GM12878 (cell line): ENCODE measurements at regions not wholly inside any gene's neighbourhood (a gene's known extent, or its start where the extent isn't known, plus 50 kb on each side); places are given as distances from the start of the nearest gene placed in this dataset.

Experiments
- ATAC-seq: fragments of 200-7000 bp; cut with Tn5 transposase; 3 replicates; pipeline ENCODE4 v1.9.1; 2020; ENCODE audit warnings: mild to moderate bottlenecking, moderate library complexity
- BruUV-seq: library from RNA; stranded (reverse); fragments of 400-500 nt; replicated peaks from 2 replicates; lab custom pipeline; 2021; lab: Mats Ljungman, UMichigan
- CTCF ChIA-PET: fragments of 300-600 bp; sonication (Branson Sonifier 250); formaldehyde crosslinking; extraction: SDS; loops from one replicate; lab custom pipeline; 2021; ENCODE audit warnings: inconsistent platforms; lab: Yijun Ruan, JAX
- POLR2A ChIA-PET: fragments of 350-600 bp; formaldehyde crosslinking; extraction: SDS; loops from one replicate; lab custom pipeline; 2021; ENCODE audit warnings: inconsistent platforms; lab: Charles Lee
- RAD21 ChIA-PET: fragments of 300-600 bp; sonication (Branson Sonifier 250); formaldehyde crosslinking; loops from one replicate; lab custom pipeline; 2023; ENCODE audit warnings: antibody characterized with exemption; ENCODE audit not compliant: unreplicated experiment; lab: Charles Lee
- SMC1A ChIA-PET: fragments of 300-600 bp; sonication (Branson Sonifier 250); formaldehyde crosslinking; loops from one replicate; lab custom pipeline; 2023; ENCODE audit not compliant: unreplicated experiment, uncharacterized antibody; lab: Charles Lee
- DNase-seq: peaks from one replicate; pipeline ENCODE4 v3.0.0-alpha.2; 2011; ENCODE audit warnings: low read depth, low spot score
- FAIRE-seq: peaks from 3 replicates; lab custom pipeline; 2011; peaks lifted over from hg19 to GRCh38; lab: Jason Lieb, UNC
- H2AFZ ChIP-seq: 2 replicates; pipeline ENCODE4 v1.6.0; 2011; ENCODE audit warnings: low read depth, low read length, control low read depth; ENCODE audit not compliant: control insufficient read depth
- H3K27ac ChIP-seq: 2 replicates; pipeline ENCODE4 v1.5.1; 2011; ENCODE audit warnings: control low read depth; ENCODE audit not compliant: control insufficient read depth, insufficient read depth
- H3K27me3 ChIP-seq, 2 experiments: replicated peaks in 1 of 2; 2 replicates each; pipeline versions ENCODE4 v1.6.0 to v1.6.1; 2011; ENCODE audit warnings: low read length in 1 of 2; ENCODE audit not compliant: control insufficient read depth in 2 of 2, insufficient read depth in 2 of 2
- H3K36me3 ChIP-seq, 2 experiments: 2 replicates each; pipeline ENCODE4 v1.5.1; 2011; ENCODE audit warnings: low read length in 1 of 2; ENCODE audit not compliant: control insufficient read depth in 2 of 2, insufficient read depth in 2 of 2
- H3K4me1 ChIP-seq: 2 replicates; pipeline ENCODE4 v1.6.1; 2011; ENCODE audit warnings: mild to moderate bottlenecking, low read length, moderate library complexity, mixed read lengths; ENCODE audit not compliant: control insufficient read depth, insufficient read depth
- H3K4me2 ChIP-seq: 2 replicates; pipeline ENCODE4 v1.6.0; 2011; ENCODE audit warnings: control low read depth; ENCODE audit not compliant: control insufficient read depth, insufficient read depth
- H3K4me3 ChIP-seq: fragments of 200-600 bp; sonication (generic); 2 replicates; pipeline ENCODE4 v1.5.1; 2016
- H3K79me2 ChIP-seq: 2 replicates; pipeline ENCODE4 v1.6.0; 2011; ENCODE audit warnings: low read length; ENCODE audit not compliant: control insufficient read depth, insufficient read depth
- H3K9ac ChIP-seq: 2 replicates; pipeline ENCODE4 v1.8.0; 2011; ENCODE audit warnings: low read length, control low read depth, mixed read lengths; ENCODE audit not compliant: control insufficient read depth, insufficient read depth
- H3K9me3 ChIP-seq: replicated peaks from 3 replicates; pipeline ENCODE4 v1.5.1; 2011; ENCODE audit warnings: mild to moderate bottlenecking, low read length; ENCODE audit not compliant: control insufficient read depth, insufficient read depth
- H4K20me1 ChIP-seq: 2 replicates; pipeline ENCODE4 v1.6.0; 2011; ENCODE audit not compliant: control insufficient read depth, insufficient read depth
- BCL11A ChIP-seq: IDR thresholded peaks from 2 replicates; pipeline ENCODE4 v1.6.1; 2011; ENCODE audit warnings: low read depth, low read length
- BMI1 ChIP-seq: fragments of 450-650 bp; IDR thresholded peaks from 2 replicates; pipeline ENCODE4 v1.6.1; 2016; ENCODE audit warnings: mild to moderate bottlenecking, moderate library complexity, borderline replicate concordance
- GABPA ChIP-seq: IDR thresholded peaks from 2 replicates; pipeline ENCODE4 v1.6.1; 2014; ENCODE audit warnings: antibody characterized with exemption, low read depth, mild to moderate bottlenecking, inconsistent platforms
- HDGF ChIP-seq: fragments of 450-650 bp; IDR thresholded peaks from 2 replicates; pipeline ENCODE4 v1.6.1; 2016; ENCODE audit warnings: antibody characterized with exemption
- IRF3 ChIP-seq: fragments of 450-650 bp; IDR thresholded peaks from 2 replicates; pipeline ENCODE4 v1.6.1; 2014; ENCODE audit warnings: mild to moderate bottlenecking
- MEF2A ChIP-seq: IDR thresholded peaks from 2 replicates; pipeline ENCODE4 v1.6.1; 2011; ENCODE audit warnings: low read depth, mild to moderate bottlenecking, low read length, moderate library complexity; ENCODE audit not compliant: insufficient read depth
- MXI1 ChIP-seq: fragments of 150-350 bp; IDR thresholded peaks from 2 replicates; pipeline ENCODE4 v1.6.1; 2011; ENCODE audit warnings: low read depth, mild to moderate bottlenecking, inconsistent platforms, low read length, improper control_type of control experiment
- NR2C2 ChIP-seq: IDR thresholded peaks from 2 replicates; pipeline ENCODE4 v1.6.1; 2011; ENCODE audit warnings: borderline replicate concordance, low read depth; ENCODE audit not compliant: control insufficient read depth, insufficient read length
- PAX5 ChIP-seq: IDR thresholded peaks from 2 replicates; pipeline ENCODE4 v1.6.1; 2011; ENCODE audit warnings: low read depth, low read length, borderline replicate concordance
- RAD21 ChIP-seq: IDR thresholded peaks from 2 replicates; pipeline ENCODE4 v1.6.1; 2011; ENCODE audit warnings: mild to moderate bottlenecking, low read depth, low read length, moderate library complexity; ENCODE audit not compliant: insufficient read depth
- SMC3 ChIP-seq: IDR thresholded peaks from 2 replicates; pipeline ENCODE4 v1.6.1; 2011; ENCODE audit warnings: low read length, improper control_type of control experiment, borderline replicate concordance
- SRF ChIP-seq, 2 experiments: IDR thresholded peaks; 2 replicates each; pipeline ENCODE4 v1.6.1; 2011; ENCODE audit warnings: low read depth in 2 of 2, low read length in 2 of 2, mild to moderate bottlenecking in 1 of 2, moderate library complexity in 1 of 2
- WGBS: methylation state at CpG from one replicate; pipeline ENCODE4 v1.1.6; 2016; ENCODE audit warnings: low lambda C conversion rate; ENCODE audit not compliant: insufficient replicate concordance, insufficient coverage; ENCODE audit errors: missing lambda C conversion rate; 5-methylcytosine and 5-hydroxymethylcytosine counted together
- in situ Hi-C: fragments of 300-500 bp; cut with MboI; formaldehyde crosslinking; loops from 9 replicates; pipeline ENCODE4 v1.14.3; 2018; ENCODE audit warnings: mixed read lengths
- intact Hi-C: fragments of 100-400 bp; cut with micrococcal nuclease; formaldehyde crosslinking; loops from one replicate; pipeline ENCODE4 v1.14.2; 2022; ENCODE audit not compliant: unreplicated experiment
- TF ChIP-seq, protein P1 (sequence below): IDR thresholded peaks from 2 replicates; pipeline ENCODE4 v1.6.1; 2012; ENCODE audit warnings: improper control_type of control experiment, low read depth, low read length; ENCODE audit not compliant: insufficient replicate concordance
- TF ChIP-seq, protein P2 (sequence below): fragments of 150-350 bp; IDR thresholded peaks from 2 replicates; pipeline ENCODE4 v1.6.1; 2016; ENCODE audit warnings: low read depth, low read length

DNA sequence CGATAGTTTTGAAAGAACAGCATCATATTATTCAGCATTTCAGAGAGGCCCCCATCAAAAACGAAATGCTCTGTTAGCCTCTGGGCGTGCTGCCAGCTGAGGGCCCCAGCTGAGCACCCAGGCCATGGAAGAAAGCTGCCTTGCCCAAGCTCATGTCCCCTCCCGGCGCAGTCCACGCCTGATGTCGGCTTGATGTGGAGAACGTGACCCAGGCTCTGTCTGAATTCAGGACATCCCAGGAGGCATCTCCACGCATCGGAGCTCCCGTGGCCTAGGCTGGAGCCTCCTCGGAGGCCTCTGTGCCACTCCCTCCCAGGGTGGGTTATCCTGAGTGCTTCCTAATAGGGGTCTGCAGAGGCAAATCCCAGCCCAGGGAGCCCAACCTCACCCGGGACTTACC, 218.3 kb upstream of the AKR1E2 start (continued):
- TF ChIP-seq, protein P1, sequence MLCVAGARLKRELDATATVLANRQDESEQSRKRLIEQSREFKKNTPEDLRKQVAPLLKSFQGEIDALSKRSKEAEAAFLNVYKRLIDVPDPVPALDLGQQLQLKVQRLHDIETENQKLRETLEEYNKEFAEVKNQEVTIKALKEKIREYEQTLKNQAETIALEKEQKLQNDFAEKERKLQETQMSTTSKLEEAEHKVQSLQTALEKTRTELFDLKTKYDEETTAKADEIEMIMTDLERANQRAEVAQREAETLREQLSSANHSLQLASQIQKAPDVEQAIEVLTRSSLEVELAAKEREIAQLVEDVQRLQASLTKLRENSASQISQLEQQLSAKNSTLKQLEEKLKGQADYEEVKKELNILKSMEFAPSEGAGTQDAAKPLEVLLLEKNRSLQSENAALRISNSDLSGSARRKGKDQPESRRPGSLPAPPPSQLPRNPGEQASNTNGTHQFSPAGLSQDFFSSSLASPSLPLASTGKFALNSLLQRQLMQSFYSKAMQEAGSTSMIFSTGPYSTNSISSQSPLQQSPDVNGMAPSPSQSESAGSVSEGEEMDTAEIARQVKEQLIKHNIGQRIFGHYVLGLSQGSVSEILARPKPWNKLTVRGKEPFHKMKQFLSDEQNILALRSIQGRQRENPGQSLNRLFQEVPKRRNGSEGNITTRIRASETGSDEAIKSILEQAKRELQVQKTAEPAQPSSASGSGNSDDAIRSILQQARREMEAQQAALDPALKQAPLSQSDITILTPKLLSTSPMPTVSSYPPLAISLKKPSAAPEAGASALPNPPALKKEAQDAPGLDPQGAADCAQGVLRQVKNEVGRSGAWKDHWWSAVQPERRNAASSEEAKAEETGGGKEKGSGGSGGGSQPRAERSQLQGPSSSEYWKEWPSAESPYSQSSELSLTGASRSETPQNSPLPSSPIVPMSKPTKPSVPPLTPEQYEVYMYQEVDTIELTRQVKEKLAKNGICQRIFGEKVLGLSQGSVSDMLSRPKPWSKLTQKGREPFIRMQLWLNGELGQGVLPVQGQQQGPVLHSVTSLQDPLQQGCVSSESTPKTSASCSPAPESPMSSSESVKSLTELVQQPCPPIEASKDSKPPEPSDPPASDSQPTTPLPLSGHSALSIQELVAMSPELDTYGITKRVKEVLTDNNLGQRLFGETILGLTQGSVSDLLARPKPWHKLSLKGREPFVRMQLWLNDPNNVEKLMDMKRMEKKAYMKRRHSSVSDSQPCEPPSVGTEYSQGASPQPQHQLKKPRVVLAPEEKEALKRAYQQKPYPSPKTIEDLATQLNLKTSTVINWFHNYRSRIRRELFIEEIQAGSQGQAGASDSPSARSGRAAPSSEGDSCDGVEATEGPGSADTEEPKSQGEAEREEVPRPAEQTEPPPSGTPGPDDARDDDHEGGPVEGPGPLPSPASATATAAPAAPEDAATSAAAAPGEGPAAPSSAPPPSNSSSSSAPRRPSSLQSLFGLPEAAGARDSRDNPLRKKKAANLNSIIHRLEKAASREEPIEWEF: no peak
- TF ChIP-seq PAX5 (no peak), SMC3 (no peak), HDGF (no peak), SRF (IDR thresholded peaks at IDR 0.05; ENCODE audit: low read depth in 2 of 2, low read length in 2 of 2) (no peak), NR2C2 (no peak), GABPA (no peak)

- Histone ChIP-seq H3K4me3 (no peak overlapping the region), H3K9me3 (no peaks in the 10 kb centered on the region; the same call in 2 of the 3 replicates), H3K27me3 (no peaks in the 10 kb centered on the region), H3K79me2 (no peaks in the 10 kb centered on the region), H2AFZ (no peak overlapping the region), H3K9ac (no peak overlapping the region), H3K36me3 (no peaks in the 10 kb centered on the region), H3K27ac (no peak overlapping the region), H4K20me1 (no peaks in the 10 kb centered on the region), H3K4me2 (no peak overlapping the region), H3K4me1 (no peaks in the 10 kb centered on the region)
- ChIA-PET POLR2A (no interaction called here), CTCF (no interaction called here), RAD21 (no interaction called here), SMC1A (no interaction called here)
- WGBS: 8% methylated on average over 6 of the region's 6 CpGs
- in situ Hi-C loops (no loop called here), intact Hi-C loops (no loop called here)
- DNase-seq (no peak), FAIRE-seq (no peak), ATAC-seq (no peak)
- BruUV-seq: no TSS peak
- TF ChIP-seq IRF3 (no peak), MXI1 (no peak), MEF2A (no peak), BCL11A (no peak), BMI1 (no peak), RAD21 (no peak)
- TF ChIP-seq, protein P2, sequence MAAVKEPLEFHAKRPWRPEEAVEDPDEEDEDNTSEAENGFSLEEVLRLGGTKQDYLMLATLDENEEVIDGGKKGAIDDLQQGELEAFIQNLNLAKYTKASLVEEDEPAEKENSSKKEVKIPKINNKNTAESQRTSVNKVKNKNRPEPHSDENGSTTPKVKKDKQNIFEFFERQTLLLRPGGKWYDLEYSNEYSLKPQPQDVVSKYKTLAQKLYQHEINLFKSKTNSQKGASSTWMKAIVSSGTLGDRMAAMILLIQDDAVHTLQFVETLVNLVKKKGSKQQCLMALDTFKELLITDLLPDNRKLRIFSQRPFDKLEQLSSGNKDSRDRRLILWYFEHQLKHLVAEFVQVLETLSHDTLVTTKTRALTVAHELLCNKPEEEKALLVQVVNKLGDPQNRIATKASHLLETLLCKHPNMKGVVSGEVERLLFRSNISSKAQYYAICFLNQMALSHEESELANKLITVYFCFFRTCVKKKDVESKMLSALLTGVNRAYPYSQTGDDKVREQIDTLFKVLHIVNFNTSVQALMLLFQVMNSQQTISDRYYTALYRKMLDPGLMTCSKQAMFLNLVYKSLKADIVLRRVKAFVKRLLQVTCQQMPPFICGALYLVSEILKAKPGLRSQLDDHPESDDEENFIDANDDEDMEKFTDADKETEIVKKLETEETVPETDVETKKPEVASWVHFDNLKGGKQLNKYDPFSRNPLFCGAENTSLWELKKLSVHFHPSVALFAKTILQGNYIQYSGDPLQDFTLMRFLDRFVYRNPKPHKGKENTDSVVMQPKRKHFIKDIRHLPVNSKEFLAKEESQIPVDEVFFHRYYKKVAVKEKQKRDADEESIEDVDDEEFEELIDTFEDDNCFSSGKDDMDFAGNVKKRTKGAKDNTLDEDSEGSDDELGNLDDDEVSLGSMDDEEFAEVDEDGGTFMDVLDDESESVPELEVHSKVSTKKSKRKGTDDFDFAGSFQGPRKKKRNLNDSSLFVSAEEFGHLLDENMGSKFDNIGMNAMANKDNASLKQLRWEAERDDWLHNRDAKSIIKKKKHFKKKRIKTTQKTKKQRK: no peak
Measured at GRCh38 chr10:4606856-4607636, 219.0 kb upstream of the AKR1E2 start.
